Epidermal melanocyte (primary cell): ENCODE measurements at regions not wholly inside any gene's neighbourhood (a gene's known extent, or its start where the extent isn't known, plus 50 kb on each side); places are given as distances from the start of the nearest gene placed in this dataset.

Experiments used
- DNase-seq: peaks from one replicate; pipeline ENCODE4 v3.0.0; 2011; ENCODE audit warnings: low spot score; ENCODE audit not compliant: insufficient read length

- DNase-seq = no peak
Measured at GRCh38 chr2:221309892-221310583, 262.1 kb downstream of the EPHA4 start.

DNA sequence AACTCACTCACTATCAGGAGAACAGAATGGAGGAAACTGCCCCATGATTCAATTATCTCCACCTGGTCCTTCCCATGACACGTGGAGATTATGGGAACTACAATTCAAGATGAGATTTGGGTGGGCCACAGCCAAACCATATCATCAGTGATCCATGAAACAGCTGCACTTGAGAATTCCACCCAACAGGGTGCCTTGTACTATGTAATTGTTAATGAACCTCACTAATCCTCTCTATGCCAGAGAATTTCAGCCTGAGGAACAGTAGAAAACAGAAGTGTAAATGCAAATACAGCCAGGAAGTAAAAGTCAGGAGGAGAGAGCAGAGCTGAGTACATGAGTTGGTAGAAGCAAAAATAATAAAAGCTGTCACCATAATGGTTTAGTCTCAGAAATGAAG, 261.4 kb downstream of the EPHA4 start:
- DNase-seq = no peak

GRCh38 chr2:221312634-221313033, 259.5 kb downstream of the EPHA4 start:
- no peak for DNase-seq

DNA sequence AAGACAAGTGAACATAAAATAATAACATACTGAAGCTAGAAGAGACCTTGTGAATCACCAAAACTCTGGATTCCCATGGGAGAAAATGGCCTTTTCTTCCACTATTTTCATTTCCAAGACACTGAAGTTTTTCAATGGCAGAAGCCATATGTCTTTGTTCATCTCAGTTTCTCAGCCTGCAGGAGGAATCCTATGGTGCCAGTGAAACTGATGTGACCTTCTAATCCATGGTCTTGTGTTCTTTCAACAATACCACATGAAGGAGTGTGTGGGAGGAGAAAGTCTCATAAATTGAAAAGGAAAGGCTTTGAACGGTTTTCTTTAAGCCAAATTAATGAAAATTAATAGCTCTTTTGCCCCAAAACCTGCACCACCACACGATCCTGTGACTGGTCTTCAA, 257.3 kb downstream of the EPHA4 start:
- DNase-seq = no peak

DNA sequence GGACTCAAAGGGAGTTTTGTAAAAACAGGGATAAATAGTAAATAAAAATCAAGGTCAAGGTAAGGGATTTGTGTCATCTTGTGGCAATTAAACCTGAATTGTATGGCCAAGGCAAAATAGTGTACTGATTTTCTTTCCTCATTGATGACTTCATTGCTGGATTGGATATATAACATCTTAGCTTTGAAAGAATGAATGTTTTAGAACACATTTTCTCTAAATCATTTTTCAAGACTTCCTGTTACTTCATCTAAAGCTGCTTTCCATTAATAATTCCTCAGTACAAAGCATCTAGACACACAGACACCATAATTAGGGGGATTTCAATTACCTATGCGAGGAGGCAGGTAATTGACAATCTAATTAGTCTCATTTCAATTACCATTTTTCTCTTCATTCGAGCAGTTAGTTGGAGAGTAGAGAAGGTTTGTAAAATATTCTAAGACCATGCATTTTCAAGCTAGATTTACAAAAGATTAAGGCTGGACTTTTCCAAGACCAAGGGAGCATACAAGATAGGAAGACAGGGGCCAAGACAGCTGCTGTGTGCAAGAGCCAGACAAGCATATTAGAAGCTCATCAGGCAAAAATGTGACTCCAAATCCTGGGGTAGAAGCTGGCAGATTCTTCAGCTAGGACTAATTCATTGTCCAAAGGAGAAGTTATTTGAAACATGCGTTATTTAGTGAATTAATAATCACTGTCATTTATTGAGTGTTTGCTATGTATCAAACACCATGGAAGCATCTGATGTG, 253.6 kb downstream of the EPHA4 start:
- no peak for DNase-seq

- DNase-seq = no peak
Measured at GRCh38 chr2:221322741-221323140, 249.4 kb downstream of the EPHA4 start.

DNA sequence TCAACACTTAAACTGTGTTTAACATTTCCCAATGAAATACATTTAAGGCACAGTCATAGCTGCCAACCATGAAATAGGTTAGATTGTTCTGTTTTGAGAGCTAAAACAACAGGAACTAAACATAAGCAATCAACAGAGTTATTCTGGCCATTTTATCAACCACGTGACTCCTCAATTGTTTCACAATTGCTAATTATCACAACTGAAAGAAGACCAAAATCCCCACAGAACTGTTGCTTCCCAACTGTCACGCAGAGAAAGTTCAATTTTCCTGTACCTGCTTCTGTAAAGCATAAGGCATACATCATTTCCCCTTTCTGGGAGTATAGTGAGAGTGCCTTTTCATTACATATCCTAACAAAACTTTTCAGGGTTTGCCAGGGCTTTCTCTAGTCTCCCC, 248.6 kb downstream of the EPHA4 start:
- DNase-seq = no peak

DNA sequence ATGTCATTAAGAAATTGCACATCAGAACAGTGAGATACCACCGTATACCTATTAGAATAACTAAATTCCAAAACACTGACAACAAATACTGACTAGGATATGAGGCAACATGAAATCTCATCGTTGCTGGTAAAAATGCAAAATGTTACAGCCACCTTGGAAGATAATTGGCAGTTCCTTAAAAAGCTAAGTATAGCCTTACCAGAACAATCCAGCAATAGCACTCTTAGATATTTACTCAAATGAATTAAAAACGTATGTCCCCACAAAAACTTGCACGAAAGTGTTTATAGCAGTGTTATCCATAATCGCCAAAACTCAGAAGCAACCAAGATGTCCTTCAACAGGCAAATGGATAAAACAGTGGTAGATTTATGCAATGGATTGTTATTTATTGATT, 241.7 kb downstream of the EPHA4 start:
- no peak for DNase-seq

- DNase-seq = peak; percentile 43
Measured at GRCh38 chr2:221334481-221335218, 237.5 kb downstream of the EPHA4 start.

GRCh38 chr2:221335219-221335752, 236.8 kb downstream of the EPHA4 start:
- no peak for DNase-seq

DNA sequence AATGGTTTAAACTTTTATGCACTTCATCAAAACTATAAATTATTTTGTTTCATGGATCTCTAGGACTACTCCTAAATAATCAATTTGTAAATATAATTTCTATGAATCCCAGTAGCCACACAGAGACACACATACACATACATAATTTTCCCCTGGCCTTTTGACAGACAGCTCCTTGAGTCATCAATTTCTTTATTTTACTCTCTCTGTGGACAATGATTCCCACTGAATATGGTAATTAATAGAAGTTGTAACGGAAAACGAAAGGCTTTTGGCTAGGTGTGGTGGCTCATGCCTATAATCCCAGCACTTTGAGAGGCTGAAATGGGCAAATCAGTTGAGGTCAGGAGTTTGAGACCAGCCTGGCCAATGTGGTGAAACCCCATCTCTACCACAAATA, 235.1 kb downstream of the EPHA4 start:
- no peak for DNase-seq

DNA sequence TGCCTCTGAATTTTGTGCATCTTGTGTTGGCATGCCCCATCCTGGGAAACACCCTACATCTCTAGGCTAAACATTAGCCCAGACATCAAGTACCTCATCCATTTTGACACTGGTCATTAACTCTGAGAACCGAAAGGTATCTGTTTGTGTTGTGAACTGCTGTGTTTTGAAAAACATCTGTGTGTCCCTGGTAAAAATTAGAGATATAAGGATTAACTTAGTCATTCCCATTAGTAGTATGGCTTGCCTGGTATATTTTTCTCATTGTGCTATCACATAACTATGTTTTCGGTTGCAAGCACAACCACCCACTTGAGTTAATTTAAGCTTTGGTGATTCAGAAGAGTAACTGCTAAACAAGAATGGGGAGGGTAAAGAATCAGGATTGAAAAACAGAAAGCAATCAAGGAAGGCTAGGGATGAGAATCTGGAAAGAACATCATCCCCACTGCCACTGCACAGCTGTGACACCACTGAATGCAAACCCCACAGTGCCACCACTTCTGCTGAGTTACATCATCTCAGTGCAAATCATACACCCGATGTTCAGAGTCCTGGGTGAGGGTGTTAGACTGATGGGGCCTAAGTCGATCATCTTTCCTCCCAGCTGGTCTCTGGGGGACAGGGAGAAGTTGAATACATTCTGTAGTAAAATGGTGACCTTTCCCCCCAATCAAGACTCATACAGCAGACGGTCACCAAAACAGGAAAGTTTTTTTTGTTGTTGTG, 234.0 kb downstream of the EPHA4 start:
- no peak for DNase-seq

DNA sequence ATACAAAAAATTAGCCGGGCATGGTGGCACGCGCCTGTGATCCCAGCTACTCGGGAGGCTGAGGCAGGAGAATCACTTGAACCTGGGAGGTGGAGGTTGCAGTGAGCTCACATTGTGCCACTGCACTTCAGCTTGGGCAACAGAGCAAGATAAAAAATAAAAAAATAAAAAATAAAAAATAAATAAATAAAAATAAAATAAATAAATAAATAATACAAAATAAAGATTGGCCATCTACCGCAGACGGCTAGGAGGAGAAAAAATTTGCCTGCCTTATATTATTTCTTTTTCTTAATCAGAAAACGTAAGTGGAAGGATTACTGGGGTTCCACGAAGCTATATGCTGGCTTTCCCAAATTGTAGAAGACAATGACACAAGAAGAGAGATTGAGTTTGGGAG, 229.7 kb downstream of the EPHA4 start:
- no peak for DNase-seq

GRCh38 chr2:221343524-221343923, 228.6 kb downstream of the EPHA4 start:
- DNase-seq = no peak

- no peak for DNase-seq
Measured at GRCh38 chr2:221345516-221345915, 226.6 kb downstream of the EPHA4 start.

DNA sequence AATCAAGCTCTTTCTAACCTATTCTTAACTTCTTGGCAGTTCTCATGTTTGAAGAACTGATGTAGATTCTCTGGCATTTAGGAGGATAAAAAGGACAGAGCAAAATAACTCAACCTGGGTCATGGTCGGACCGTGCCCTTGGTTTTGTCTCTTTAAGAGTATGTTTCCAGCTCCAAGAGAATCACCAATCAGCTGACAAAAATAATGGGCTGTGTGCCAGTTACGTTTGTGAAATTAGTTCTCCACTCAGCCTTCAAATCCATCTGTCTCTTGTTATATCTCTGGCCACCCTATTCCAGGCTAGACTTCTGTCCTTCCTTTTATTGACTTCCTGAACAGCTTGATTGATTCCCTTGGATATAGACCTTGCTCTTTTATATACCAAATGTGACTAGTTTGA, 225.7 kb downstream of the EPHA4 start:
- no peak for DNase-seq

GRCh38 chr2:221347471-221347870, 224.6 kb downstream of the EPHA4 start:
- DNase-seq = no peak

DNA sequence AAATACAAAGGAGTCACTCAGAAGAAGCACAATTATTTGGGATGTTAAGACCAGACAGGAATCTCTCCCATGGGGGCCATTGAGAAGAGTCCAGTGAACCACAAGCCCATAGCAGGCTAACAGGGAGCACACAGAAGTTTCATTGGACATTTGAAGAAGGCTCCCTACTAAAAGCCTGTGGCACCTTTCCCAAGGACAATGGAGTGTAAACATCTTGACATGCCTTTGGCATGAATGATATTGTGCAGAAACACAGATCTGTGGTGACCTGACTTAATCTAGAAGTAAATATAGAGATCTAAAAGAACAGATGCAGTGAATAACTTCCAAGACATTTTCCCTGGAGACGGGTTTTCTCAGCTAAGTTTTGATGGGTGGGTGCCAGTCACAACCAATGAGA, 221.5 kb downstream of the EPHA4 start:
- DNase-seq = no peak

- no peak for DNase-seq
Measured at GRCh38 chr2:221353201-221353600, 218.9 kb downstream of the EPHA4 start.

GRCh38 chr2:221360312-221360711, 211.8 kb downstream of the EPHA4 start:
- DNase-seq = no peak

DNA sequence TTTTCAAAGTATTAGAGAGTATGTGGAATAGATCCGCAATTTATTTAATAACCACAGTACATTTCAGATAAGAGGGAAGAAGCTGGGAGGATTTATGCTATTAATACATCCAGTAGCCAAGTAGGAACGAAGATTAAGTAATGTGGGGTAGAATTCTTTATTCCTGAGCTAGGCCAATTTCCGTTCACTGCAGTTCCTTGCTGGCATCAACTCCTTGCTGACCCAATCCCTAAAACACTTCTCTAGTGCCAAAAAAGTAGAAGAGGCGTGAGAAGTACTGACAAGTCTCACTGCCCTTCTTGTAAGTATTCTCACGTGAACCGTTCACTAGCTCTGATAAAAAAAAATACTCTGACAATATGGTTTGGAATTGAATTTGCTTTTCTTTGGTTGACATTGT, 211.4 kb downstream of the EPHA4 start:
- no peak for DNase-seq
